HEK293 (cell line): ENCODE measurements at regions not wholly inside any gene's neighbourhood (a gene's known extent, or its start where the extent isn't known, plus 50 kb on each side); places are given as distances from the start of the nearest gene placed in this dataset.

ENCODE experiments used
- CTCF ChIA-PET: fragments of 350-600 bp; formaldehyde crosslinking; extraction: SDS; loops from one replicate; lab custom pipeline; 2021; ENCODE audit warnings: antibody characterized with exemption; lab: Yijun Ruan, JAX
- POLR2A ChIA-PET: fragments of 300-600 bp; formaldehyde crosslinking; extraction: SDS; loops from one replicate; lab custom pipeline; 2020; ENCODE audit warnings: antibody characterized with exemption, inconsistent platforms; lab: Yijun Ruan, JAX
- H3K27ac ChIP-seq: fragments of 200-500 bp; sonication (Bioruptor generic); 2 replicates; pipeline ENCODE4 v1.5.1; 2014; ENCODE audit warnings: low read depth, low read length, control low read depth, inconsistent platforms; ENCODE audit errors: extremely low read depth
- H3K36me3 ChIP-seq, 2 experiments: fragments of 200-500 bp in 1 of 2; sonication (Bioruptor generic) in 1 of 2; 1 replicate in 1 of 2; 2 replicates in 1 of 2; pipeline ENCODE4 v1.5.1; 2014 to 2017; ENCODE audit warnings: inconsistent platforms in 2 of 2, low read length in 2 of 2; ENCODE audit not compliant: control insufficient read depth in 2 of 2, insufficient read depth in 1 of 2
- H3K4me1 ChIP-seq: fragments of 200-500 bp; sonication (Bioruptor generic); 2 replicates; pipeline ENCODE4 v1.5.1; 2014; ENCODE audit warnings: mild to moderate bottlenecking, low read length, inconsistent platforms; ENCODE audit not compliant: control insufficient read depth, insufficient read depth
- H3K4me3 ChIP-seq: 2 replicates; pipeline ENCODE4 v1.5.1; 2011; ENCODE audit warnings: low read depth, mild to moderate bottlenecking, control low read depth, low read length, moderate library complexity
- H3K9me3 ChIP-seq: fragments of 200-500 bp; sonication (Bioruptor generic); 2 replicates; pipeline ENCODE4 v1.5.1; 2014; ENCODE audit warnings: low read depth, low read length, inconsistent platforms; ENCODE audit not compliant: control insufficient read depth, insufficient read depth
- GFI1B ChIP-seq: fragments of 450-650 bp; formaldehyde crosslinking; IDR thresholded peaks from 2 replicates; pipeline ENCODE4 v1.5.1; 2016; ENCODE audit warnings: missing biosample characterization, missing genetic modification characterization
- KLF1 ChIP-seq: fragments of 450-650 bp; formaldehyde crosslinking; IDR thresholded peaks from 2 replicates; pipeline ENCODE4 v1.5.1; 2016; ENCODE audit warnings: missing biosample characterization, missing genetic modification characterization
- MYNN ChIP-seq: fragments of 450-650 bp; formaldehyde crosslinking; IDR thresholded peaks from 2 replicates; pipeline ENCODE4 v1.5.1; 2016; ENCODE audit warnings: missing biosample characterization, missing genetic modification characterization, borderline replicate concordance
- PRDM1 ChIP-seq: fragments of 450-650 bp; formaldehyde crosslinking; IDR thresholded peaks from 2 replicates; pipeline ENCODE4; 2016; ENCODE audit warnings: missing biosample characterization, missing genetic modification characterization
- PRDM4 ChIP-seq: fragments of 450-650 bp; formaldehyde crosslinking; IDR thresholded peaks from 2 replicates; pipeline ENCODE4 v1.5.1; 2017; ENCODE audit warnings: missing biosample characterization, missing genetic modification characterization
- YY1 ChIP-seq: fragments of 450-650 bp; formaldehyde crosslinking; IDR thresholded peaks from 2 replicates; pipeline ENCODE4 v1.5.1; 2018; ENCODE audit warnings: missing biosample characterization, missing genetic modification characterization
- ZBTB11 ChIP-seq: fragments of 450-650 bp; formaldehyde crosslinking; conservative IDR thresholded peaks from 2 replicates; pipeline ENCODE4 v1.5.1; 2016; ENCODE audit warnings: low read depth, missing biosample characterization, missing genetic modification characterization
- ZNF121 ChIP-seq: fragments of 450-650 bp; formaldehyde crosslinking; IDR thresholded peaks from 2 replicates; pipeline ENCODE4 v1.5.1; 2016; ENCODE audit warnings: missing biosample characterization, missing genetic modification characterization
- ZNF19 ChIP-seq: fragments of 450-650 bp; formaldehyde crosslinking; IDR thresholded peaks from 2 replicates; pipeline ENCODE4; 2016; ENCODE audit warnings: missing biosample characterization, missing genetic modification characterization, low read depth
- ZNF362 ChIP-seq: fragments of 450-650 bp; formaldehyde crosslinking; IDR thresholded peaks from 2 replicates; pipeline ENCODE4 v1.5.1; 2016; ENCODE audit warnings: missing biosample characterization, missing genetic modification characterization
- ZNF426 ChIP-seq: fragments of 450-650 bp; formaldehyde crosslinking; IDR thresholded peaks from 2 replicates; pipeline ENCODE4 v1.5.1; 2017; ENCODE audit warnings: missing biosample characterization, missing genetic modification characterization, mild to moderate bottlenecking, inconsistent platforms, moderate library complexity
- ZNF501 ChIP-seq: fragments of 450-650 bp; formaldehyde crosslinking; IDR thresholded peaks from 2 replicates; pipeline ENCODE4 v1.5.1; 2016; ENCODE audit warnings: missing biosample characterization, missing genetic modification characterization
- ZNF629 ChIP-seq: fragments of 450-650 bp; formaldehyde crosslinking; IDR thresholded peaks from 2 replicates; pipeline ENCODE4 v1.5.1; 2017; ENCODE audit warnings: missing biosample characterization, missing genetic modification characterization
- ZNF654 ChIP-seq: fragments of 450-650 bp; formaldehyde crosslinking; IDR thresholded peaks from 2 replicates; pipeline ENCODE4 v1.5.1; 2016; ENCODE audit warnings: low read depth, missing biosample characterization, missing genetic modification characterization
- ZNF785 ChIP-seq: fragments of 450-650 bp; formaldehyde crosslinking; IDR thresholded peaks from 2 replicates; pipeline ENCODE4 v1.5.1; 2016; ENCODE audit warnings: missing biosample characterization, missing genetic modification characterization
- ZNF791 ChIP-seq: fragments of 450-650 bp; formaldehyde crosslinking; IDR thresholded peaks from 2 replicates; pipeline ENCODE4 v1.5.1; 2016; ENCODE audit warnings: missing biosample characterization, missing genetic modification characterization
- TF ChIP-seq, protein P1 (sequence below): fragments of 450-650 bp; formaldehyde crosslinking; IDR thresholded peaks from 2 replicates; pipeline ENCODE4 v1.5.1; 2016; ENCODE audit warnings: missing biosample characterization, missing genetic modification characterization

GRCh38 chr18:41347057-41347456 is 608.0 kb upstream of the PIK3C3 start (continued):
- TF ChIP-seq KLF1 (tag by site-specific recombination), result no peak
- no peak for TF ChIP-seq YY1 (tag by site-specific recombination)
- no peak for TF ChIP-seq ZNF629 (tag by site-specific recombination)
- no peak for TF ChIP-seq ZNF654 (tag by site-specific recombination)
- no peak for TF ChIP-seq ZNF362
- TF ChIP-seq, protein P1, sequence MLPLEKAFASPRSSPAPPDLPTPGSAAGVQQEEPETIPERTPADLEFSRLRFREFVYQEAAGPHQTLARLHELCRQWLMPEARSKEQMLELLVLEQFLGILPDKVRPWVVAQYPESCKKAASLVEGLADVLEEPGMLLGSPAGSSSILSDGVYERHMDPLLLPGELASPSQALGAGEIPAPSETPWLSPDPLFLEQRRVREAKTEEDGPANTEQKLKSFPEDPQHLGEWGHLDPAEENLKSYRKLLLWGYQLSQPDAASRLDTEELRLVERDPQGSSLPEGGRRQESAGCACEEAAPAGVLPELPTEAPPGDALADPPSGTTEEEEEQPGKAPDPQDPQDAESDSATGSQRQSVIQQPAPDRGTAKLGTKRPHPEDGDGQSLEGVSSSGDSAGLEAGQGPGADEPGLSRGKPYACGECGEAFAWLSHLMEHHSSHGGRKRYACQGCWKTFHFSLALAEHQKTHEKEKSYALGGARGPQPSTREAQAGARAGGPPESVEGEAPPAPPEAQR, result no peak
- TF ChIP-seq ZNF19 (tag by site-specific recombination), result no peak

- Histone ChIP-seq H3K36me3 (no peaks in the 10 kb centered on the region), H3K27ac (no peak overlapping the region), H3K4me1 (no peaks in the 10 kb centered on the region), H3K9me3 (no peaks in the 10 kb centered on the region), H3K4me3 (no peak overlapping the region)
- POLR2A ChIA-PET, result no interaction called here
- CTCF ChIA-PET, result no interaction called here
- no peak for TF ChIP-seq ZNF791 (tag by site-specific recombination)
- TF ChIP-seq PRDM4 (tag by site-specific recombination), result no peak
- no peak for TF ChIP-seq GFI1B (tag by site-specific recombination)
- TF ChIP-seq YY1 (tag by site-specific recombination), result no peak
- TF ChIP-seq ZNF426 (tag by site-specific recombination), result no peak
- TF ChIP-seq ZNF121 (tag by site-specific recombination), result no peak
- no peak for TF ChIP-seq ZNF785 (tag by site-specific recombination)
- TF ChIP-seq MYNN (tag by site-specific recombination), result no peak
- no peak for TF ChIP-seq ZNF501 (tag by site-specific recombination)
- TF ChIP-seq ZBTB11, result no peak
- TF ChIP-seq PRDM1 (tag by site-specific recombination), result no peak
- TF ChIP-seq, all 188 proteins: peak for 0
Measured at GRCh38 chr18:41343808-41344207, 611.2 kb upstream of the PIK3C3 start.
